ENCODE measurements at regions not wholly inside any gene's neighbourhood (a gene's known extent, or its start where the extent isn't known, plus 50 kb on each side); places are given as distances from the start of the nearest gene placed in this dataset.
A peak's percentile ranks its signal among the peaks of the same experiment; 100 is the strongest.

DNA sequence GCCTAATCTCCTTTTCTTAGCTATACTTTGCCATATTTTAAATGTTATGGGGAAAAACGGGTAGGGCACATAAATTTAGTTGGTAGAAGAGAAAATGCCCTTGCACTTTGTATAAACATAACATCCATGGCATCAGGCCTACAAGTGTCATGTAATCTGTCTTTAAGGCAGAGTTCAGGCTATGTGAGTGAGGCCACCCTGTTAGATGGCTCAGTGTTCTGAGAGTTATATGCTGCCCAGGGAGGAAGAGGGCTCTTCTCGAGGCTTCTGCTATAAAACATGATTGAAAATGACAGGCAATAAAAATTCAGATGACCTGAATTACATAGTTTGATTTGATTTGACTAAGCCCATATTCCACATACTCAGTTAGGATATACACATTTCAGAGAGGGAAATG is 553.6 kb upstream of the MAP3K7 start:
- no peaks in the 10 kb centered on the region for H4K20me1 ChIP-seq (ENCODE audit: insufficient read depth, low read length)
- H3K4me2 ChIP-seq (ENCODE audit: low read length): peak overlapping the region; percentile 64
- H3K9ac ChIP-seq (ENCODE audit: low read length): no peak overlapping the region
- no peaks in the 10 kb centered on the region for H3K79me2 ChIP-seq (ENCODE audit: low read length)
- no peak overlapping the region for H3K27ac ChIP-seq (ENCODE audit: low read length)
- no peak overlapping the region for H2AFZ ChIP-seq (ENCODE audit: low read depth, low read length)
- H3K36me3 ChIP-seq (replicated peaks; ENCODE audit: low read depth, low read length): no peaks in the 10 kb centered on the region
- no peak overlapping the region for H3K4me3 ChIP-seq (ENCODE audit: low read length)
- no peaks in the 10 kb centered on the region for H3K27me3 ChIP-seq (ENCODE audit: low read depth, low read length)
- no peaks in the 10 kb centered on the region for H3K9me3 ChIP-seq (ENCODE audit: insufficient read depth, low read length)
- no peak for TF ChIP-seq CTCF (IDR thresholded peaks at IDR 0.05; ENCODE audit: low read depth, low read length)
- TF ChIP-seq EZH2phosphoT487 (IDR thresholded peaks at IDR 0.05; ENCODE audit: low read depth): no peak
- peaks cover 25% of the 10 kb centered on the region for H3K4me1 ChIP-seq (ENCODE audit: low read length)

GRCh38 chr6:91137286-91137685 is 550.4 kb upstream of the MAP3K7 start:
- Histone ChIP-seq H3K4me3 (ENCODE audit: low read length) (no peak overlapping the region), H3K36me3 (replicated peaks; ENCODE audit: low read depth, low read length) (no peaks in the 10 kb centered on the region), H3K79me2 (ENCODE audit: low read length) (no peaks in the 10 kb centered on the region), H3K9me3 (ENCODE audit: insufficient read depth, low read length) (no peaks in the 10 kb centered on the region), H3K9ac (ENCODE audit: low read length) (no peak overlapping the region), H4K20me1 (ENCODE audit: insufficient read depth, low read length) (no peaks in the 10 kb centered on the region), H3K4me2 (ENCODE audit: low read length) (no peak overlapping the region), H3K27ac (ENCODE audit: low read length) (no peak overlapping the region), H3K27me3 (ENCODE audit: low read depth, low read length) (no peaks in the 10 kb centered on the region), H2AFZ (ENCODE audit: low read depth, low read length) (no peak overlapping the region), H3K4me1 (ENCODE audit: low read length) (peaks cover 25% of the 10 kb centered on the region)
- TF ChIP-seq EZH2phosphoT487 (IDR thresholded peaks at IDR 0.05; ENCODE audit: low read depth) (no peak), CTCF (IDR thresholded peaks at IDR 0.05; ENCODE audit: low read depth, low read length) (no peak)

GRCh38 chr6:91135406-91136103 is 548.7 kb upstream of the MAP3K7 start:
- no peak for TF ChIP-seq EZH2phosphoT487 (IDR thresholded peaks at IDR 0.05; ENCODE audit: low read depth)
- no peak for TF ChIP-seq CTCF (IDR thresholded peaks at IDR 0.05; ENCODE audit: low read depth, low read length)
- Histone ChIP-seq H3K79me2 (ENCODE audit: low read length) (no peaks in the 10 kb centered on the region), H3K27ac (ENCODE audit: low read length) (no peak overlapping the region)

DNA sequence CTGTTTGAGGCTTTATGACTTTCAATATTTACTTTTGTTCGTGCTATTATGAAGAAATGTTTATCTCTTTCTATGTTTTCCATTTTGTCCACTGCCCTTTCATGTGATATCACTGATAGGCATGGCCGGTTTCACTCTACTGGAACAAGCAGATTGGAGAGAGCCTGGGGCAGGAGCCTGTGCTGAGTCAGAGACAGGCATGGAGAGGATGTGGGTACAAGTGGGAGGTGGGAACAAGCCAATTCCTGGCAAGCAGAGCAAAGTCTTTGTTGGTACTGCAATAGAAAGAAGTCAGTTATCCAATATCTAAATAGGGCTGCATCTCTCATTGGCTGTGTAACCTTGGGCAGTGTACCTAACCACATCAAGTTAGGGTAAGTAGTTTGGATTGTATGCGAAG is 545.6 kb upstream of the MAP3K7 start:
- H3K36me3 ChIP-seq (replicated peaks; ENCODE audit: low read depth, low read length): no peaks in the 10 kb centered on the region
- no peak overlapping the region for H3K4me3 ChIP-seq (ENCODE audit: low read length)
- H3K27me3 ChIP-seq (ENCODE audit: low read depth, low read length): no peaks in the 10 kb centered on the region
- H3K4me2 ChIP-seq (ENCODE audit: low read length): no peak overlapping the region
- no peak for TF ChIP-seq EZH2phosphoT487 (IDR thresholded peaks at IDR 0.05; ENCODE audit: low read depth)
- no peak for TF ChIP-seq CTCF (IDR thresholded peaks at IDR 0.05; ENCODE audit: low read depth, low read length)
- H3K4me1 ChIP-seq (ENCODE audit: low read length): peaks cover 6% of the 10 kb centered on the region
- no peak overlapping the region for H2AFZ ChIP-seq (ENCODE audit: low read depth, low read length)
- no peak overlapping the region for H3K9ac ChIP-seq (ENCODE audit: low read length)
- no peaks in the 10 kb centered on the region for H3K79me2 ChIP-seq (ENCODE audit: low read length)
- H3K9me3 ChIP-seq (ENCODE audit: insufficient read depth, low read length): no peaks in the 10 kb centered on the region
- no peak overlapping the region for H3K27ac ChIP-seq (ENCODE audit: low read length)
- no peaks in the 10 kb centered on the region for H4K20me1 ChIP-seq (ENCODE audit: insufficient read depth, low read length)

More at GRCh38 chr6:91135406-91136103, 548.7 kb upstream of the MAP3K7 start:
- no peak overlapping the region for H3K4me2 ChIP-seq (ENCODE audit: low read length)
- no peaks in the 10 kb centered on the region for H3K36me3 ChIP-seq (replicated peaks; ENCODE audit: low read depth, low read length)
- peaks cover 9% of the 10 kb centered on the region for H3K4me1 ChIP-seq (ENCODE audit: low read length)
- H3K9me3 ChIP-seq (ENCODE audit: insufficient read depth, low read length): no peaks in the 10 kb centered on the region
- H3K4me3 ChIP-seq (ENCODE audit: low read length): no peak overlapping the region
- no peak overlapping the region for H2AFZ ChIP-seq (ENCODE audit: low read depth, low read length)
- no peaks in the 10 kb centered on the region for H3K27me3 ChIP-seq (ENCODE audit: low read depth, low read length)
- no peaks in the 10 kb centered on the region for H4K20me1 ChIP-seq (ENCODE audit: insufficient read depth, low read length)
- no peak overlapping the region for H3K9ac ChIP-seq (ENCODE audit: low read length)

Data from OCI-LY3 (cell line).